GM23248 (cell line): ENCODE measurements at regions not wholly inside any gene's neighbourhood (a gene's known extent, or its start where the extent isn't known, plus 50 kb on each side); places are given as distances from the start of the nearest gene placed in this dataset.

Experiments used
- DNase-seq: peaks from one replicate; pipeline ENCODE4 v3.0.0-alpha.2; 2015
- H2AFZ ChIP-seq: fragments of 200-600 bp; sonication (generic); 2 replicates; pipeline ENCODE4 v1.6.1; 2016; ENCODE audit warnings: antibody characterized with exemption
- H3F3A ChIP-seq: fragments of 200-600 bp; sonication (generic); 2 replicates; pipeline ENCODE4 v1.6.1; 2016; ENCODE audit warnings: mild to moderate bottlenecking, antibody characterized with exemption, mixed run types; ENCODE audit not compliant: insufficient read depth
- H3K27ac ChIP-seq: fragments of 200-600 bp; sonication (generic); 2 replicates; pipeline ENCODE4 v1.5.1; 2016; ENCODE audit warnings: mild to moderate bottlenecking
- H3K27me3 ChIP-seq: fragments of 200-600 bp; sonication (generic); replicated peaks from 2 replicates; pipeline ENCODE4 v1.6.1; 2016; ENCODE audit warnings: mild to moderate bottlenecking; ENCODE audit not compliant: insufficient read depth
- H3K36me3 ChIP-seq: fragments of 200-600 bp; sonication (generic); 2 replicates; pipeline ENCODE4 v1.6.1; 2016; ENCODE audit warnings: low read depth, mild to moderate bottlenecking
- H3K4me1 ChIP-seq: fragments of 200-600 bp; sonication (generic); 2 replicates; pipeline ENCODE4 v1.6.1; 2016; ENCODE audit warnings: mild to moderate bottlenecking; ENCODE audit not compliant: insufficient read depth
- H3K4me2 ChIP-seq: fragments of 200-600 bp; sonication (generic); one replicate; pipeline ENCODE4 v1.6.1; 2016; ENCODE audit warnings: mild to moderate bottlenecking; ENCODE audit not compliant: unreplicated experiment
- H3K4me3 ChIP-seq: fragments of 200-600 bp; sonication (generic); 2 replicates; pipeline ENCODE4 v1.5.1; 2016; ENCODE audit warnings: mild to moderate bottlenecking
- H3K79me2 ChIP-seq: fragments of 200-600 bp; sonication (generic); 2 replicates; pipeline ENCODE4 v1.6.1; 2016; ENCODE audit warnings: mild to moderate bottlenecking; ENCODE audit not compliant: insufficient read depth
- H3K9ac ChIP-seq: fragments of 200-600 bp; sonication (generic); 2 replicates; pipeline ENCODE4 v1.6.1; 2016; ENCODE audit warnings: mild to moderate bottlenecking
- H3K9me2 ChIP-seq: fragments of 200-600 bp; sonication (generic); 2 replicates; pipeline ENCODE4 v1.6.1; 2016; ENCODE audit warnings: mixed run types, mild to moderate bottlenecking, moderate library complexity; ENCODE audit not compliant: insufficient read depth
- H3K9me3 ChIP-seq: fragments of 200-600 bp; sonication (generic); one replicate; pipeline ENCODE4 v1.6.1; 2017; ENCODE audit warnings: low read depth
- H4K20me1 ChIP-seq: fragments of 200-600 bp; sonication (generic); 2 replicates; pipeline ENCODE4 v1.6.0; 2016; ENCODE audit not compliant: insufficient read depth
- EZH2 ChIP-seq: fragments of 200-600 bp; sonication (generic); IDR thresholded peaks from 2 replicates; pipeline ENCODE4 v1.6.1; 2018; ENCODE audit warnings: antibody characterized with exemption, mild to moderate bottlenecking; ENCODE audit not compliant: insufficient read depth, poor library complexity, severe bottlenecking
- EZH2phosphoT487 ChIP-seq: fragments of 200-600 bp; sonication (generic); IDR thresholded peaks from 2 replicates; pipeline ENCODE4 v1.6.1; 2018; ENCODE audit warnings: antibody characterized with exemption, moderate library complexity, mild to moderate bottlenecking, low read depth; ENCODE audit not compliant: insufficient read depth
- WGBS, 2 experiments: methylation state at CpG; one replicate each; pipeline ENCODE4 v1.1.6; 2015 to 2017; ENCODE audit warnings: low lambda C conversion rate in 2 of 2, low coverage in 1 of 2; ENCODE audit errors: missing lambda C conversion rate in 2 of 2; 5-methylcytosine and 5-hydroxymethylcytosine counted together
- in situ Hi-C: fragments of 300-500 bp; cut with MboI; formaldehyde crosslinking; loops from 2 replicates; pipeline ENCODE4 v1.15.0; 2020

DNA sequence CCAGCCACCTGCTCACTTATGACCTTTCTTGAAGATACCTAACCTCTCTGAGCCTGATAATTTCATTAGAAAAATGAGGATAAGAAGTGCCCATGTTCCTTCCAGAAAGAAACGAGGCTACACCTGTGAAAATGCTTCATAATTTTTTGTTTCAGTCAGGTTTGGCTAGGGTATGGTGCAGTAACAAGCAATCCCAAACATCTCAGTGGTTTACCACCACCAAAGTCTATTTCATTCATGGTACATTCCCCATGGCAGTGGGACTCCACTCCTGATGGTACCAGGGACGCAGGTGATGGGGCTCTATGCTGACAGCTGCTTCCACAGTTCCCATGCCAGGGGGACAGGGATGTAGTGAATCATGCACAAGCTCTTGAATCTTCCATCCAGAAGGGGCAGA, 147.6 kb upstream of the CES5A start:
- Histone ChIP-seq H3F3A (no peaks in the 10 kb centered on the region), H3K9ac (no peak overlapping the region), H3K4me1 (no peaks in the 10 kb centered on the region), H3K27ac (no peak overlapping the region), H3K9me3 (no peaks in the 10 kb centered on the region), H4K20me1 (no peaks in the 10 kb centered on the region), H2AFZ (no peak overlapping the region), H3K27me3 (no peaks in the 10 kb centered on the region), H3K4me3 (no peak overlapping the region), H3K79me2 (no peaks in the 10 kb centered on the region), H3K36me3 (no peaks in the 10 kb centered on the region), H3K4me2 (no peak overlapping the region), H3K9me2 (no peaks in the 10 kb centered on the region)
- TF ChIP-seq EZH2 (no peak), EZH2phosphoT487 (no peak)
- in situ Hi-C loops, result no loop called here
- WGBS, 2 experiments, result 2 to 4% methylated on average over 2 of the region's 2 CpGs
- DNase-seq, result no peak

DNA sequence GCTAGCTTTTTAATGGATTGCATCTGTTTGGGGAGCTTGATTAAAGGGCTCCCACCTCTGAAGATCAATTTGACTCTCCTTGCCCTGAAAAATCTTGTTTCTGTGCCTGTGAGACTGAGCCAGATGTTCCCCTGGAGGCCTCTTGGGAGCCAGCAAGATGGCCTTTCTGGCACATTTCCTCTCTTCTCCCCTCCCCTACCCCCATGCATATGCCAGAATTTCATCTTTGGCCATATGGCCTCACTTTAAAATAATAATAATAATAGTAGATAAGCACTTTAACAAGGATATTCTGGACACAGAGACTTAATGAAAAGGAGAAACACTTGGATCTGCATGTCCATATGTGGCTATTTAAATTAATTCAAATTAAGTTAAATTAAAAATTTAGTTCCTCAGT, 144.1 kb upstream of the CES5A start:
- H3K27me3 ChIP-seq, result no peaks in the 10 kb centered on the region
- H3K4me1 ChIP-seq, result no peaks in the 10 kb centered on the region
- H3K27ac ChIP-seq, result no peak overlapping the region
- H3K4me2 ChIP-seq, result no peak overlapping the region
- H3K9ac ChIP-seq, result no peak overlapping the region
- no peaks in the 10 kb centered on the region for H3K9me2 ChIP-seq
- no peaks in the 10 kb centered on the region for H3K36me3 ChIP-seq
- no peak for TF ChIP-seq EZH2
- H3K79me2 ChIP-seq, result no peaks in the 10 kb centered on the region
- H3K4me3 ChIP-seq, result no peak overlapping the region
- no peak overlapping the region for H2AFZ ChIP-seq
- H3F3A ChIP-seq, result no peaks in the 10 kb centered on the region
- no peaks in the 10 kb centered on the region for H3K9me3 ChIP-seq
- no peak for DNase-seq
- H4K20me1 ChIP-seq, result no peaks in the 10 kb centered on the region
- in situ Hi-C loops, result no loop called here

DNA sequence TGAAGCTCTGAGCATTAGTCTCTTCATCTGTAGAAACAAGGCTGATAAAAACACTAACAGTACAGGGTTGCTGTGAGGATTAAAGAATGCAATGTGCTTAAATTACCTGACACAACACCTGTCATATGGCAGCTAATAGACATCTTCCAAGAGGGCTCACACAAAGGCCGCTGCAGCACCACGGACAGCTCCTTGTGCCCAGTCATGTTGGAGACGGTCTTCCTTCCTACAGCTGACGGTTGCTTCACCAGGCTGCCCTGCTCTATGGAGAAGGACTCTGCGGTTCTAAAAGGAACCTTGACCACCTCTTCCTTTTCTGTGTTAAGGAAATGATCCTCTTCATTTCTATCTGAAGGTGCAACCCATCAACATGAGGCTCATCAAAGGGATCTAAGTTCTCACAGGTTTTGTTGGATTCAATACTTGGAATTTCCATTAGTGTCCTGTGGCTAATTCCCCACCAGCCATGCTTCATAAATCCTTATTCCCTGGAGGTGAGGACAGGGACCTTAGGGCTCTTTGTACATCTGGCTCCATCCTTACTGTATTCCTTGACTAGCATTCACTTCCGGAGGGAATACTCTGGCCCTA, 138.9 kb upstream of the CES5A start:
- H3K4me3 ChIP-seq, result no peak overlapping the region
- no peaks in the 10 kb centered on the region for H3F3A ChIP-seq
- in situ Hi-C loops, result no loop called here
- H2AFZ ChIP-seq, result no peak overlapping the region
- no peaks in the 10 kb centered on the region for H3K9me3 ChIP-seq
- 20 to 22% methylated on average over 6 of the region's 6 CpGs for WGBS, 2 experiments
- DNase-seq, result peak; percentile 41
- H3K36me3 ChIP-seq, result no peaks in the 10 kb centered on the region
- H4K20me1 ChIP-seq, result no peaks in the 10 kb centered on the region
- H3K4me1 ChIP-seq, result no peaks in the 10 kb centered on the region
- H3K27me3 ChIP-seq, result no peaks in the 10 kb centered on the region
- no peak overlapping the region for H3K27ac ChIP-seq
- no peak overlapping the region for H3K4me2 ChIP-seq
- H3K9ac ChIP-seq, result no peak overlapping the region
- H3K79me2 ChIP-seq, result no peaks in the 10 kb centered on the region
- TF ChIP-seq EZH2, result no peak
- no peak for TF ChIP-seq EZH2phosphoT487
- H3K9me2 ChIP-seq, result no peaks in the 10 kb centered on the region

DNA sequence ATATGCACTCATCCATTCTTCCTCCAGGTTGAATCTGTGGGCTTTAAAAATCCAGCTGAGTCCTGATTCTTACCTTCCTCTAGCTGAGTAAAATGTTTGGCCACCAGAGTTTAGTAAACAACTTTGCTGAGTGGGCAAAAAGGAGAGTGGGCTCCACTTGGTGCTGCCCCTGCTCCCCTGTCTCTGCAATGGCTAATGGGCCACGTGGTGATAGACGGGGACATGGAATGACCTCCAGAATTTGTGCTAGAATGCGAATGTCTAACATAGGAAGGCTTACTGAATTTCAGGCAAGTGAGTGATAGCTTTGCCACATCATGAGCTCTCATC, 137.3 kb upstream of the CES5A start:
- Histone ChIP-seq H4K20me1 (no peaks in the 10 kb centered on the region), H3K9me2 (no peaks in the 10 kb centered on the region), H3K4me1 (no peaks in the 10 kb centered on the region), H3K27me3 (no peaks in the 10 kb centered on the region), H3K36me3 (no peaks in the 10 kb centered on the region), H3K4me2 (no peak overlapping the region), H3K9ac (no peak overlapping the region), H3F3A (no peaks in the 10 kb centered on the region), H3K79me2 (no peaks in the 10 kb centered on the region), H2AFZ (no peak overlapping the region), H3K9me3 (no peaks in the 10 kb centered on the region), H3K27ac (no peak overlapping the region), H3K4me3 (no peak overlapping the region)
- DNase-seq, result no peak
- 11 to 24% methylated on average over 3 of the region's 3 CpGs for WGBS, 2 experiments
- in situ Hi-C loops, result no loop called here
- TF ChIP-seq EZH2phosphoT487, result no peak
- TF ChIP-seq EZH2, result no peak

DNA sequence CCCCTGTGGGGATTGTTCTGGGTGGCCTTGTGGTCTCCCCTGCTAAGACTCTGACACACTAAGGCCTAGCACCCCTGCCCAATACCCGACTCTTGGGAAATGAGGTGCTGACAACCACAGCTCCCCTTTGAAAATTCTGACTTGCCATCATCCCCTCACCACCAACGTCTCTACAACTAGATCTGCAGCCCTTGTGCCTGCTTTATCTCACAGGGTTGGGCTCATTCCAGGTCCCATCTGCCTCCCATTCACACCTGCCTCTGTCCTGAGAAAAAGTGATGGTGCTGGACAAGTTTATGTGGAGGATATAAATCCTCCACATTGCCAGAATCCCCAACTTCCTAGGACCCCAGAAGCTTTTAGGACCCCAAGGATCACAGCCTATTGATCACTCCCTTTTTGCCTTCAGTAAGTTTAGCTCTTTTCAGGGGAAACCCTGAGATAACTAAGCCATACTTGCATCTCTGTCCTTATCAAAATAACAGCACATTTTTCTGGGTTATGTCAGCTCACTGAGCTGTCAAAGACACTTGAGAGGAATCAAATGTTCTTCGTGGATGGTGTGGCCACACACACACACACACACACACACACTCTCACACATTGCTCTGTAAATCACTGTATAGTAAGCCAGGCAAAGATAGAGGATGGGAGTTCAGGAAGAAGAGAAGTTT, 136.8 kb upstream of the CES5A start:
- no peaks in the 10 kb centered on the region for H3K4me1 ChIP-seq
- H3K27me3 ChIP-seq, result no peaks in the 10 kb centered on the region
- no peak overlapping the region for H2AFZ ChIP-seq
- DNase-seq, result no peak
- no peak overlapping the region for H3K4me3 ChIP-seq
- 4 to 7% methylated on average over 3 of the region's 3 CpGs for WGBS, 2 experiments
- no peaks in the 10 kb centered on the region for H3K9me2 ChIP-seq
- H3K4me2 ChIP-seq, result no peak overlapping the region
- TF ChIP-seq EZH2, result no peak
- no peak for TF ChIP-seq EZH2phosphoT487
- no peaks in the 10 kb centered on the region for H3K79me2 ChIP-seq
- no peaks in the 10 kb centered on the region for H4K20me1 ChIP-seq
- no peak overlapping the region for H3K9ac ChIP-seq
- H3F3A ChIP-seq, result no peaks in the 10 kb centered on the region
- in situ Hi-C loops, result no loop called here
- no peaks in the 10 kb centered on the region for H3K36me3 ChIP-seq
- H3K27ac ChIP-seq, result no peak overlapping the region
- no peaks in the 10 kb centered on the region for H3K9me3 ChIP-seq
